Peyer's patch (tissue), 4 donors: ENCODE measurements at regions not wholly inside any gene's neighbourhood (a gene's known extent, or its start where the extent isn't known, plus 50 kb on each side); places are given as distances from the start of the nearest gene placed in this dataset.

ENCODE experiments used
- POLR2A ChIP-seq, 2 donors: fragments of 450-650 bp; IDR thresholded peaks; one replicate each; pipeline ENCODE4 v1.5.1; 2017; ENCODE audit warnings: antibody characterized with exemption in 2 of 2, mild to moderate bottlenecking in 2 of 2, moderate library complexity in 2 of 2
- TF ChIP-seq, protein P1 (sequence below), 6 experiments: fragments of 450-650 bp in 4 of 6; fragments of 200-600 bp in 2 of 6; sonication (generic) in 1 of 6; IDR thresholded peaks; one replicate each; pipeline ENCODE4 v1.5.1; 2017 to 2019; ENCODE audit warnings: antibody characterized with exemption in 6 of 6, mild to moderate bottlenecking in 3 of 6, moderate library complexity in 1 of 6

DNA sequence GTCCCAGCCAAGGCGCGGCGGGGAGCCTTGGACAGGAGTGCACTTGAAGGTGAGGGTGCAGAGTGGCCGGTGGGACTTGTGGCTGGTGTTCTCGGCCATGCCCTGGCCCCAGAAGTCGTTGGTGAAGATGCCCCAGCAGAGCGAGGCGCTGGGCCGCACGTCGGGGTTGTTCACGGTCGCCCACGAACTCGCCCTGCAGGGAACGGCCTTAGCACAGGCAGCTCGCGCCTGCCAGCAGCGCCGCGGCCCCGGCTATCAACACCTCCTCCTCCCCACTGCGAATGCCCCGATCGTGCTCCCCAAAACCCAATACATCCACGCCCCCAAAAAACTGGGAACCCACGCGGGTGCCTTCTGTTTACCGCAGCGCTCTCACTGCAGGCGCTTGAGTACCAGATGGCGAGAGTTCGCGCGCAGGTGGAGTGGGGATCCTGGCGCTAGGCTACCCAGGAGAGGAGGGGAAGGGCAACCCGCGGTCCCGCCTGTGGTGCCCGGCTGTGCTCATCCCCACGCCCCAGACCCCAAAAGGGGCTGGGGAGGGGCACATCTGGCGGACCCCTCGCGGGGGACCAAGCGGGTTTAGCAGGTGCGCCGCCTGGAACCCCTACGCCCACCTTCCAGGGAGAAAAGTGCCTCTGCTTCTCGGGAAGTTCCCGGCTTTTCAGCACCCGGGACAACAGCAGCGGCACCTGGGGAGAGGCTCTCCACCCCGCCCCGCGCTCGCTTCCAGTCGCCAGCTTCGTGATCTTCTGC is 386.3 kb upstream of the TMTC1 start:
- TF ChIP-seq, protein P1, sequence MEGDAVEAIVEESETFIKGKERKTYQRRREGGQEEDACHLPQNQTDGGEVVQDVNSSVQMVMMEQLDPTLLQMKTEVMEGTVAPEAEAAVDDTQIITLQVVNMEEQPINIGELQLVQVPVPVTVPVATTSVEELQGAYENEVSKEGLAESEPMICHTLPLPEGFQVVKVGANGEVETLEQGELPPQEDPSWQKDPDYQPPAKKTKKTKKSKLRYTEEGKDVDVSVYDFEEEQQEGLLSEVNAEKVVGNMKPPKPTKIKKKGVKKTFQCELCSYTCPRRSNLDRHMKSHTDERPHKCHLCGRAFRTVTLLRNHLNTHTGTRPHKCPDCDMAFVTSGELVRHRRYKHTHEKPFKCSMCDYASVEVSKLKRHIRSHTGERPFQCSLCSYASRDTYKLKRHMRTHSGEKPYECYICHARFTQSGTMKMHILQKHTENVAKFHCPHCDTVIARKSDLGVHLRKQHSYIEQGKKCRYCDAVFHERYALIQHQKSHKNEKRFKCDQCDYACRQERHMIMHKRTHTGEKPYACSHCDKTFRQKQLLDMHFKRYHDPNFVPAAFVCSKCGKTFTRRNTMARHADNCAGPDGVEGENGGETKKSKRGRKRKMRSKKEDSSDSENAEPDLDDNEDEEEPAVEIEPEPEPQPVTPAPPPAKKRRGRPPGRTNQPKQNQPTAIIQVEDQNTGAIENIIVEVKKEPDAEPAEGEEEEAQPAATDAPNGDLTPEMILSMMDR (IDR thresholded peaks at IDR 0.05) = no peak
- no peak for TF ChIP-seq POLR2A (IDR thresholded peaks at IDR 0.05)
